ENCODE measurements at regions not wholly inside any gene's neighbourhood (a gene's known extent, or its start where the extent isn't known, plus 50 kb on each side); places are given as distances from the start of the nearest gene placed in this dataset.

- Histone ChIP-seq H3K79me2 (ENCODE audit: low read depth) (no peaks in the 10 kb centered on the region), H3K27ac (no peak overlapping the region), H3F3A (ENCODE audit: insufficient read depth, low read depth) (no peaks in the 10 kb centered on the region), H3K9me3 (ENCODE audit: insufficient read depth, low read depth) (no peaks in the 10 kb centered on the region), H3K36me3 (ENCODE audit: low read depth) (no peaks in the 10 kb centered on the region), H4K20me1 (ENCODE audit: insufficient read depth) (no peaks in the 10 kb centered on the region), H3K4me3 (no peak overlapping the region), H3K9me2 (ENCODE audit: insufficient read depth) (peaks cover 5% of the 10 kb centered on the region; the same call in 1 of the 2 replicates), H3K27me3 (ENCODE audit: insufficient read depth, low read depth) (no peaks in the 10 kb centered on the region), H2AFZ (no peak overlapping the region), H3K4me1 (replicated peaks; ENCODE audit: insufficient read depth) (no peaks in the 10 kb centered on the region), H3K4me2 (no peak overlapping the region)
- ChIA-PET CTCF (no interaction called here), POLR2A (ENCODE audit: unreplicated experiment) (no interaction called here)
- intact Hi-C loops (cut with micrococcal nuclease; ENCODE audit: unreplicated experiment), result no loop called here
- no peak for TF ChIP-seq EZH2 (IDR thresholded peaks at IDR 0.05; ENCODE audit: low read depth)
- no peak for TF ChIP-seq CTCF (conservative IDR thresholded peaks at IDR 0.05)
- no peak for DNase-seq
- BruUV-seq (replicated peaks), result no TSS peak
These were observed 1138.1 kb upstream of the CHAC2 start for GRCh38 chr2:52629531-52629930.

GRCh38 chr2:52622266-52622665, 1145.3 kb upstream of the CHAC2 start:
- H3K79me2 ChIP-seq (ENCODE audit: low read depth), result no peaks in the 10 kb centered on the region
- no peaks in the 10 kb centered on the region for H3F3A ChIP-seq (ENCODE audit: insufficient read depth, low read depth)
- intact Hi-C loops (cut with micrococcal nuclease; ENCODE audit: unreplicated experiment), result no loop called here
- no peaks in the 10 kb centered on the region for H4K20me1 ChIP-seq (ENCODE audit: insufficient read depth)
- no peaks in the 10 kb centered on the region for H3K36me3 ChIP-seq (ENCODE audit: low read depth)
- no peak overlapping the region for H2AFZ ChIP-seq
- H3K27me3 ChIP-seq (ENCODE audit: insufficient read depth, low read depth), result no peaks in the 10 kb centered on the region
- H3K9me3 ChIP-seq (ENCODE audit: insufficient read depth, low read depth), result no peaks in the 10 kb centered on the region
- peaks cover 5% of the 10 kb centered on the region for H3K9me2 ChIP-seq (ENCODE audit: insufficient read depth)
- TF ChIP-seq CTCF (conservative IDR thresholded peaks at IDR 0.05) (no peak), EZH2 (IDR thresholded peaks at IDR 0.05; ENCODE audit: low read depth) (no peak)
- H3K27ac ChIP-seq, result no peak overlapping the region
- ChIA-PET CTCF (no interaction called here), POLR2A (ENCODE audit: unreplicated experiment) (interaction anchor here (0.6 to 0.7 kb wide), 2 partner anchors 8 to 1537 kb away, joined by 3 to 7 read pairs; no protein-coding TSS in a partner anchor)
- no TSS peak for BruUV-seq (replicated peaks)
- no peak overlapping the region for H3K4me3 ChIP-seq
- H3K4me2 ChIP-seq, result no peak overlapping the region
- no peak for DNase-seq
- H3K4me1 ChIP-seq (replicated peaks; ENCODE audit: insufficient read depth), result no peaks in the 10 kb centered on the region

DNA sequence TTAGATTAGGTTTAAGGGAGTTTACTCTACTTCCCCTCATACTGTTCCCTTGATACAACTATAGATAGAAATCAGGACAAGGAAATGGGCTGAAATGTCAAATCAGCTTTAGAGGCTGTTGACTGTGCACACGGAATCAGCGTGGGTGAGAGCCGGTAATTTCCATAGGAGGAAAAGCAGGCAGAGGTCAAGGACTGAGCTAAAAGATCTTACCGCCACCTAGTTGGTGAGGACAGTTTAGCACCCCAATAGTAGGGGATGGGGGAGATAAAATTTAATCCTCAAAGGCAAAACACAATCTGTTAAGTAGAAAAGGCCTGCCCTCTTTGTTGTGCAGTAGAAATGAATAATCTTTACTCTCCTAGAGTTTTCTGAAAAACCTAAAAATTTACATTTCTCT, 1154.5 kb upstream of the CHAC2 start:
- TF ChIP-seq CTCF (conservative IDR thresholded peaks at IDR 0.05), result no peak
- TF ChIP-seq EZH2 (IDR thresholded peaks at IDR 0.05; ENCODE audit: low read depth), result no peak
- H4K20me1 ChIP-seq (ENCODE audit: insufficient read depth), result no peaks in the 10 kb centered on the region
- CTCF ChIA-PET, result no interaction called here
- H2AFZ ChIP-seq, result no peak overlapping the region
- no peaks in the 10 kb centered on the region for H3K9me2 ChIP-seq (ENCODE audit: insufficient read depth)
- intact Hi-C loops (cut with micrococcal nuclease; ENCODE audit: unreplicated experiment), result no loop called here
- POLR2A ChIA-PET (ENCODE audit: unreplicated experiment), result no interaction called here
- H3K9me3 ChIP-seq (ENCODE audit: insufficient read depth, low read depth), result no peaks in the 10 kb centered on the region
- no peak overlapping the region for H3K27ac ChIP-seq
- no peaks in the 10 kb centered on the region for H3K79me2 ChIP-seq (ENCODE audit: low read depth)
- no TSS peak for BruUV-seq (replicated peaks)
- H3F3A ChIP-seq (ENCODE audit: insufficient read depth, low read depth), result no peaks in the 10 kb centered on the region
- DNase-seq, result no peak
- no peak overlapping the region for H3K4me3 ChIP-seq
- no peak overlapping the region for H3K4me2 ChIP-seq
- no peaks in the 10 kb centered on the region for H3K36me3 ChIP-seq (ENCODE audit: low read depth)
- H3K27me3 ChIP-seq (ENCODE audit: insufficient read depth, low read depth), result no peaks in the 10 kb centered on the region
- no peaks in the 10 kb centered on the region for H3K4me1 ChIP-seq (replicated peaks; ENCODE audit: insufficient read depth)

Measured in PC-9 (cell line).